ENCODE measurements at regions not wholly inside any gene's neighbourhood (a gene's known extent, or its start where the extent isn't known, plus 50 kb on each side); places are given as distances from the start of the nearest gene placed in this dataset.

GRCh38 chr12:102638777-102639176 is 158.4 kb upstream of the IGF1 start:
- no peak overlapping the region for H3K9ac ChIP-seq (ENCODE audit: low read length)
- H3K36me3 ChIP-seq (ENCODE audit: control insufficient read depth, insufficient read depth, low read length) = no peaks in the 10 kb centered on the region
- H3K23ac ChIP-seq (ENCODE audit: low read length) = no peak overlapping the region
- H4K5ac ChIP-seq (ENCODE audit: low read length) = no peak overlapping the region
- no peak overlapping the region for H2BK15ac ChIP-seq (replicated peaks; ENCODE audit: low read depth)
- H3K79me2 ChIP-seq (ENCODE audit: control insufficient read depth, insufficient read depth, low read length) = no peaks in the 10 kb centered on the region
- no peak overlapping the region for H2BK5ac ChIP-seq (ENCODE audit: low read length)
- no peak overlapping the region for H4K8ac ChIP-seq (ENCODE audit: low read depth, low read length)
- no peak overlapping the region for H2BK120ac ChIP-seq (ENCODE audit: low read depth, low read length)
- no peak overlapping the region for H3K18ac ChIP-seq (ENCODE audit: low read length)
- H3K4me2 ChIP-seq (ENCODE audit: low read length) = no peak overlapping the region
- no peak overlapping the region for H3K4ac ChIP-seq (ENCODE audit: low read depth, low read length)
- H3K56ac ChIP-seq (ENCODE audit: low read length) = no peak overlapping the region
- H3K4me1 ChIP-seq (ENCODE audit: control insufficient read depth, low read depth, low read length) = no peaks in the 10 kb centered on the region
- DNase-seq = no peak
- H3K4me3 ChIP-seq (ENCODE audit: low read length) = no peak overlapping the region
- no peak overlapping the region for H3K27ac ChIP-seq (ENCODE audit: low read depth, low read length)
- H2AK5ac ChIP-seq (ENCODE audit: low read length) = no peak overlapping the region
- WGBS (ENCODE audit: extremely low coverage, insufficient coverage, low lambda C conversion rate) = no CpG with 5 or more reads among the region's 1 CpG
- no peaks in the 10 kb centered on the region for H3K27me3 ChIP-seq (ENCODE audit: insufficient read depth, low read length, poor library complexity)
- H3K79me1 ChIP-seq (ENCODE audit: low read length) = no peaks in the 10 kb centered on the region

GRCh38 chr12:102633981-102634605 is 153.7 kb upstream of the IGF1 start:
- DNase-seq = peak; percentile 7

GRCh38 chr12:102631274-102631673 is 150.9 kb upstream of the IGF1 start:
- H2BK5ac ChIP-seq (ENCODE audit: low read length) = no peak overlapping the region
- no CpG with 5 or more reads among the region's 2 CpGs for WGBS (ENCODE audit: extremely low coverage, insufficient coverage, low lambda C conversion rate)
- no peak overlapping the region for H3K9ac ChIP-seq (ENCODE audit: low read length)
- no peak overlapping the region for H3K56ac ChIP-seq (ENCODE audit: low read length)
- no peaks in the 10 kb centered on the region for H3K27me3 ChIP-seq (ENCODE audit: insufficient read depth, low read length, poor library complexity)
- no peak overlapping the region for H3K23ac ChIP-seq (ENCODE audit: low read length)
- H3K4me1 ChIP-seq (ENCODE audit: control insufficient read depth, low read depth, low read length) = no peaks in the 10 kb centered on the region
- no peak overlapping the region for H4K5ac ChIP-seq (ENCODE audit: low read length)
- H3K4ac ChIP-seq (ENCODE audit: low read depth, low read length) = no peak overlapping the region
- no peak overlapping the region for H2AK5ac ChIP-seq (ENCODE audit: low read length)
- no peaks in the 10 kb centered on the region for H3K79me2 ChIP-seq (ENCODE audit: control insufficient read depth, insufficient read depth, low read length)
- H4K8ac ChIP-seq (ENCODE audit: low read depth, low read length) = no peak overlapping the region
- no peak overlapping the region for H2BK120ac ChIP-seq (ENCODE audit: low read depth, low read length)
- H3K4me2 ChIP-seq (ENCODE audit: low read length) = no peak overlapping the region
- H2BK15ac ChIP-seq (replicated peaks; ENCODE audit: low read depth) = no peak overlapping the region
- H3K18ac ChIP-seq (ENCODE audit: low read length) = no peak overlapping the region
- H3K79me1 ChIP-seq (ENCODE audit: low read length) = no peaks in the 10 kb centered on the region
- H3K27ac ChIP-seq (ENCODE audit: low read depth, low read length) = no peak overlapping the region
- peak; percentile 30 for DNase-seq
- no peak overlapping the region for H3K4me3 ChIP-seq (ENCODE audit: low read length)
- no peaks in the 10 kb centered on the region for H3K36me3 ChIP-seq (ENCODE audit: control insufficient read depth, insufficient read depth, low read length)

More at GRCh38 chr12:102633981-102634605, 153.7 kb upstream of the IGF1 start:
- no peak overlapping the region for H3K4me2 ChIP-seq (ENCODE audit: low read length)
- H3K56ac ChIP-seq (ENCODE audit: low read length) = no peak overlapping the region
- no peak overlapping the region for H2BK120ac ChIP-seq (ENCODE audit: low read depth, low read length)
- no peak overlapping the region for H4K5ac ChIP-seq (ENCODE audit: low read length)
- no peak overlapping the region for H2AK5ac ChIP-seq (ENCODE audit: low read length)
- no peak overlapping the region for H3K23ac ChIP-seq (ENCODE audit: low read length)
- H3K27me3 ChIP-seq (ENCODE audit: insufficient read depth, low read length, poor library complexity) = no peaks in the 10 kb centered on the region
- no peak overlapping the region for H3K18ac ChIP-seq (ENCODE audit: low read length)
- WGBS (ENCODE audit: extremely low coverage, insufficient coverage, low lambda C conversion rate) = no CpG with 5 or more reads among the region's 2 CpGs
- H3K4me1 ChIP-seq (ENCODE audit: control insufficient read depth, low read depth, low read length) = no peaks in the 10 kb centered on the region
- H2BK5ac ChIP-seq (ENCODE audit: low read length) = no peak overlapping the region
- no peak overlapping the region for H3K27ac ChIP-seq (ENCODE audit: low read depth, low read length)
- no peaks in the 10 kb centered on the region for H3K79me1 ChIP-seq (ENCODE audit: low read length)
- no peak overlapping the region for H3K4me3 ChIP-seq (ENCODE audit: low read length)
- H3K4ac ChIP-seq (ENCODE audit: low read depth, low read length) = no peak overlapping the region
- H3K79me2 ChIP-seq (ENCODE audit: control insufficient read depth, insufficient read depth, low read length) = no peaks in the 10 kb centered on the region
- no peaks in the 10 kb centered on the region for H3K36me3 ChIP-seq (ENCODE audit: control insufficient read depth, insufficient read depth, low read length)
- no peak overlapping the region for H4K8ac ChIP-seq (ENCODE audit: low read depth, low read length)
- H2BK15ac ChIP-seq (replicated peaks; ENCODE audit: low read depth) = no peak overlapping the region
- H3K9ac ChIP-seq (ENCODE audit: low read length) = no peak overlapping the region

GRCh38 chr12:102629262-102629888 is 149.0 kb upstream of the IGF1 start:
- Histone ChIP-seq H3K4me3 (ENCODE audit: low read length) (no peak overlapping the region), H3K79me1 (ENCODE audit: low read length) (no peaks in the 10 kb centered on the region), H3K27me3 (ENCODE audit: insufficient read depth, low read length, poor library complexity) (no peaks in the 10 kb centered on the region), H4K5ac (ENCODE audit: low read length) (no peak overlapping the region), H2BK120ac (ENCODE audit: low read depth, low read length) (no peak overlapping the region), H3K4me2 (ENCODE audit: low read length) (no peak overlapping the region), H3K4me1 (ENCODE audit: control insufficient read depth, low read depth, low read length) (no peaks in the 10 kb centered on the region), H3K27ac (ENCODE audit: low read depth, low read length) (no peak overlapping the region), H3K36me3 (ENCODE audit: control insufficient read depth, insufficient read depth, low read length) (no peaks in the 10 kb centered on the region), H3K9ac (ENCODE audit: low read length) (no peak overlapping the region), H3K56ac (ENCODE audit: low read length) (no peak overlapping the region), H2BK15ac (replicated peaks; ENCODE audit: low read depth) (no peak overlapping the region), H3K18ac (ENCODE audit: low read length) (no peak overlapping the region), H4K8ac (ENCODE audit: low read depth, low read length) (no peak overlapping the region), H3K4ac (ENCODE audit: low read depth, low read length) (no peak overlapping the region), H2AK5ac (ENCODE audit: low read length) (no peak overlapping the region), H3K23ac (ENCODE audit: low read length) (no peak overlapping the region), H3K79me2 (ENCODE audit: control insufficient read depth, insufficient read depth, low read length) (no peaks in the 10 kb centered on the region), H2BK5ac (ENCODE audit: low read length) (no peak overlapping the region)
- WGBS (ENCODE audit: extremely low coverage, insufficient coverage, low lambda C conversion rate) = no CpG with 5 or more reads among the region's 1 CpG
- no peak for DNase-seq

GRCh38 chr12:102625819-102626218 is 145.5 kb upstream of the IGF1 start:
- no peak overlapping the region for H3K4me3 ChIP-seq (ENCODE audit: low read length)
- H4K8ac ChIP-seq (ENCODE audit: low read depth, low read length) = no peak overlapping the region
- H3K9ac ChIP-seq (ENCODE audit: low read length) = no peak overlapping the region
- H3K56ac ChIP-seq (ENCODE audit: low read length) = no peak overlapping the region
- H2BK15ac ChIP-seq (replicated peaks; ENCODE audit: low read depth) = no peak overlapping the region
- no peak overlapping the region for H3K27ac ChIP-seq (ENCODE audit: low read depth, low read length)
- H3K4ac ChIP-seq (ENCODE audit: low read depth, low read length) = no peak overlapping the region
- no peak overlapping the region for H3K18ac ChIP-seq (ENCODE audit: low read length)
- no peak overlapping the region for H3K23ac ChIP-seq (ENCODE audit: low read length)
- no peaks in the 10 kb centered on the region for H3K4me1 ChIP-seq (ENCODE audit: control insufficient read depth, low read depth, low read length)
- H4K5ac ChIP-seq (ENCODE audit: low read length) = no peak overlapping the region
- H3K4me2 ChIP-seq (ENCODE audit: low read length) = no peak overlapping the region
- no peaks in the 10 kb centered on the region for H3K79me2 ChIP-seq (ENCODE audit: control insufficient read depth, insufficient read depth, low read length)
- H3K79me1 ChIP-seq (ENCODE audit: low read length) = no peaks in the 10 kb centered on the region
- H3K27me3 ChIP-seq (ENCODE audit: insufficient read depth, low read length, poor library complexity) = no peaks in the 10 kb centered on the region
- no peak overlapping the region for H2BK5ac ChIP-seq (ENCODE audit: low read length)
- WGBS (ENCODE audit: extremely low coverage, insufficient coverage, low lambda C conversion rate) = no CpG with 5 or more reads among the region's 1 CpG
- no peak for DNase-seq
- H2AK5ac ChIP-seq (ENCODE audit: low read length) = no peak overlapping the region
- H3K36me3 ChIP-seq (ENCODE audit: control insufficient read depth, insufficient read depth, low read length) = no peaks in the 10 kb centered on the region
- no peak overlapping the region for H2BK120ac ChIP-seq (ENCODE audit: low read depth, low read length)

GRCh38 chr12:102622618-102623017 is 142.3 kb upstream of the IGF1 start:
- Histone ChIP-seq H3K4ac (ENCODE audit: low read depth, low read length) (no peak overlapping the region), H2BK15ac (replicated peaks; ENCODE audit: low read depth) (no peak overlapping the region), H3K27ac (ENCODE audit: low read depth, low read length) (no peak overlapping the region), H3K79me1 (ENCODE audit: low read length) (no peaks in the 10 kb centered on the region), H3K4me3 (ENCODE audit: low read length) (no peak overlapping the region), H3K18ac (ENCODE audit: low read length) (no peak overlapping the region), H2BK120ac (ENCODE audit: low read depth, low read length) (no peak overlapping the region), H4K5ac (ENCODE audit: low read length) (no peak overlapping the region), H3K36me3 (ENCODE audit: control insufficient read depth, insufficient read depth, low read length) (no peaks in the 10 kb centered on the region), H3K4me1 (ENCODE audit: control insufficient read depth, low read depth, low read length) (no peaks in the 10 kb centered on the region), H3K79me2 (ENCODE audit: control insufficient read depth, insufficient read depth, low read length) (no peaks in the 10 kb centered on the region), H2AK5ac (ENCODE audit: low read length) (no peak overlapping the region), H3K27me3 (ENCODE audit: insufficient read depth, low read length, poor library complexity) (no peaks in the 10 kb centered on the region), H3K56ac (ENCODE audit: low read length) (no peak overlapping the region), H3K23ac (ENCODE audit: low read length) (no peak overlapping the region), H3K4me2 (ENCODE audit: low read length) (no peak overlapping the region), H2BK5ac (ENCODE audit: low read length) (no peak overlapping the region), H4K8ac (ENCODE audit: low read depth, low read length) (no peak overlapping the region), H3K9ac (ENCODE audit: low read length) (no peak overlapping the region)
- DNase-seq = no peak
- no CpG with 5 or more reads among the region's 2 CpGs for WGBS (ENCODE audit: extremely low coverage, insufficient coverage, low lambda C conversion rate)
